Fibroblast of pulmonary artery (primary cell): ENCODE measurements at regions not wholly inside any gene's neighbourhood (a gene's known extent, or its start where the extent isn't known, plus 50 kb on each side); places are given as distances from the start of the nearest gene placed in this dataset.

Source experiments
- DNase-seq: peaks from one replicate; pipeline ENCODE4 v3.0.0-alpha.2; 2010; ENCODE audit warnings: low read depth
- H3K4me3 ChIP-seq: replicated peaks from 2 replicates; pipeline ENCODE4 v1.5.1; 2011; ENCODE audit warnings: low read depth, mild to moderate bottlenecking, control low read depth, low read length, moderate library complexity
- TF ChIP-seq, protein P1 (sequence below): IDR thresholded peaks from 2 replicates; pipeline ENCODE4 v1.5.1; 2011; ENCODE audit warnings: mild to moderate bottlenecking, control low read depth, low read length, inconsistent platforms; ENCODE audit errors: missing control alignments

DNA sequence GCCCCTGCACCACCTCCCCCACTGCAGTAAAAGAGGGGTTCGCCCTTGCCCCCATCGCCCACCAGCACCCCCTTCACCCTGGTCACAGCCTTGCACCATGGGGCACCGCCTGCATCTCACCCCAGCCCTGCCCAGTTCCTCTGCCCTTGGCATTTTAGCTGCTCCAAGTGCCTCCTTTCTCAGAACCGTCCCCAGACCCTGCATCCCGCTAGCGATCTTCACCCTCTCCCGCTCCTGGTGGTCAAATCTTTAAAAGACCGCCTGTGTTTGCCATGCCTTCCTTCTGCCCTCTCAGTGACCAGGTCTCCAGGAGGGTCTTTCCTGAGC, 114.7 kb upstream of the OTOS start:
- TF ChIP-seq, protein P1, sequence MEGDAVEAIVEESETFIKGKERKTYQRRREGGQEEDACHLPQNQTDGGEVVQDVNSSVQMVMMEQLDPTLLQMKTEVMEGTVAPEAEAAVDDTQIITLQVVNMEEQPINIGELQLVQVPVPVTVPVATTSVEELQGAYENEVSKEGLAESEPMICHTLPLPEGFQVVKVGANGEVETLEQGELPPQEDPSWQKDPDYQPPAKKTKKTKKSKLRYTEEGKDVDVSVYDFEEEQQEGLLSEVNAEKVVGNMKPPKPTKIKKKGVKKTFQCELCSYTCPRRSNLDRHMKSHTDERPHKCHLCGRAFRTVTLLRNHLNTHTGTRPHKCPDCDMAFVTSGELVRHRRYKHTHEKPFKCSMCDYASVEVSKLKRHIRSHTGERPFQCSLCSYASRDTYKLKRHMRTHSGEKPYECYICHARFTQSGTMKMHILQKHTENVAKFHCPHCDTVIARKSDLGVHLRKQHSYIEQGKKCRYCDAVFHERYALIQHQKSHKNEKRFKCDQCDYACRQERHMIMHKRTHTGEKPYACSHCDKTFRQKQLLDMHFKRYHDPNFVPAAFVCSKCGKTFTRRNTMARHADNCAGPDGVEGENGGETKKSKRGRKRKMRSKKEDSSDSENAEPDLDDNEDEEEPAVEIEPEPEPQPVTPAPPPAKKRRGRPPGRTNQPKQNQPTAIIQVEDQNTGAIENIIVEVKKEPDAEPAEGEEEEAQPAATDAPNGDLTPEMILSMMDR, result no peak
- DNase-seq, result no peak
- no peak overlapping the region for H3K4me3 ChIP-seq

DNA sequence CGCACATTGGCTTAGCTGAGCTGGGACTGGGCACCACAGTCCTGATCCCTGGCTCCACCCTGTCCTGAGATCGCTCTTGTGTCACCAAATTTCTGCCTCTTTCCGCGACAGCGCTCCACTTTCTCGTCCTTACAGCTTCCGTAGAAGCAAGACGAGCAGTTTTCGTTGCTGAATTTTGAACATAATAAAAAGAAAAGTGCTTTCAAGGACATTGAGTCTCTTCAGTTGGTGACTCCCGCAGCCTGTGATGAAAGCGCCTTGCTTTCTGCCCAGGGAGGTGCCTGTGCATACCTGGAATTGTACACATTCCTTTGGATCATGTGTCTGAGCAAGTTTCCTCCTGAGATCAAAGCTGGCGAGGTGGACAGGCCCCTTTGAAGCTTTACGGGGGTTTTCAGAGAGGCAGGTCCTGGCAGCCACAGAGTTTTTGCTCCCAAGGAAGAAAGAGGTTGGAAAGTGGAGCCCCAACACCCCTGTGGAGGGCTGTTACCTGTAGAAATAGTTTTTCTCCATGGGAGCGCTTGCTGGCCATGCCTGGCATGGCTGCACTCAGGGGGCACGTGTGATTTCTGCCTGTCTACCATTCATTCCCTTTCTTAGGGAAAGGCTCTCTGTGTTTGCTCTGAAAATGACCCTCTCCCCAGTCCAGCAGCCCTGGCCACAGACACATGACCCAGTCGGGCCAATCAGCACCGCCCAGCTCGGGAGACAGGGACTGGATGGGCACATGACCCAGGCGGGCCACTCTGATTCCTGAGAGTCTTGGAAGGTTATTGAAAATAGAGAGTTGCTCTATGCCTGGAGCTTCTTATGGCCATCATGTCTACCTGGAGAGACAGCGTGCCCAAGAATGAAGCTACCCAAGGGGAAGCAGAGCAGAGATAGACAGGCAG, 115.6 kb upstream of the OTOS start:
- H3K4me3 ChIP-seq, result no peak overlapping the region
- no peak for DNase-seq
- TF ChIP-seq, protein P1, result no peak

DNA sequence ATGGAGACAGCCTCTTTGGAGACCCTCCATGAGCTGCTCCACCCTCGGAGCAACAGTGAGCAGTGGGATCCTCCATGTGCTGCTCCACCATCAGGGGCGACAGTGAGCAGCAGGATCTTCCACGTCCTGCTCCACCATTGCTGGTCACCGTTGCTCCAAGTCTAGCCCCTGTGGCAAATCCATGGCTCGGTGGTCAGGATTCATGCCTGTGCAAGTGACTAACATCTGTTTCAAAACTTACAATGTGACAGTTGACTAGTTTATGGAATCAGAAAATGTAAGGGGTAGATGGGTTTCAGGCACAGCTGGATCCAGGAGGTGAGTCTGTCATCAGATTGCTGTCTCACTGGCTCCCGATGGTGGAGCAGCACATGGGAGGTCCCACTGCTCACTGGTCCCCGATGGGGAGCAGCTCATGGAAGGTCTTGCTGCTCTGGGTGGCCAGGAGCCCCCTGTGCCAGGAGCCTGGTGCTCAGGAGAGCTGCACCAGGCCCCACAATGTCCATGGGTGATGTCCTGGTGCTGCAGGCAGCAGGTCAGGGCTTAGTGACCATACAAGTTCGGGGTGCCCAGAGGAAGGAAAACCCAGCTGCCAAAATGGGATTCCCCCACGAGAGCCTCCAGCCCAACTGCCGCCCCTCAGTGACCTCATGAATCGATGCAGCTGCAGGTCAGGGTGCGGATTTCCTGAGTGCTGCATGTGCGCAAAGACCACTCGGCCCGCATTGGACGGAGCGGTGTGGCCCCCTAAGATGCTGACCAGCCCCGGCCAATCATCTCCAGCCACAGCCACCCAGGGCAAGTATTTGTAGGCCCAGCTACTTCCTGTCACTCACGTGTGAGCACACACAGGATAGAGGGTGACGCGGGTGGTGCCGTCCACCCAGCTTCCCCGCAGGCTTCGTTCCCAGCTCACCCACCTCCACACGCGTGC, 116.5 kb upstream of the OTOS start:
- no peak overlapping the region for H3K4me3 ChIP-seq
- no peak for DNase-seq
- TF ChIP-seq, protein P1, result no peak

DNA sequence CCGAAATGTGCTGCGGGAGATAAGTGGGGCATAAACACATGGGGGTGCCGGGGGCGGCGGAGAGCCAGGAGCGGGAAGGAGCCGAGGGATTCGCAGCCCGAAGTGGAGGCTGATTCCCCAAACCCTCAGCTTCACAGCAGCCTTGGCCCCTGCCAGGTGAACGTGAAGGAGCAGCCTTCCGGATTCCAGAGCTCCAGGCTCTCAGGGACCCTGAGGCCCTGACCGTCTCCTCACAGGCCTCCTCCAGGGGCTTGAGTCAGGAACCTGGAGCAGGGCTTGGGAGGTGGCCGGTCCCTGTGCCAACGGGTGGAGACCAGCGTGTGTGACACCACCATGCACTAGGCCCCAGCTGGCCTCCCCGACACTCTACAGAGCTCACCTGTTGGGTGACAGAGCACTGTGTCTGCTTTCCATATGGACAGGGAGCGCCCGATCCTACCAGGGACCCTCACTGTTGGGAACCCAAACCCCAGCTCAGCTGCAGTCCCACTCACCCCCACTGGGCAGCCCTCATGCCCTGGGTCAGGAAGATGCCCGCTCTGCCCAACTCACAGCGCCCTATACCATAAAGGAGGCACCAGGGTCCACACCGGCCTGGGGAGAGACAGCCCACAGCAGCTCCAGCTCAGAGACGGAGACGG, 117.6 kb upstream of the OTOS start:
- DNase-seq, result no peak
- H3K4me3 ChIP-seq, result no peak overlapping the region
- TF ChIP-seq, protein P1, result no peak

DNA sequence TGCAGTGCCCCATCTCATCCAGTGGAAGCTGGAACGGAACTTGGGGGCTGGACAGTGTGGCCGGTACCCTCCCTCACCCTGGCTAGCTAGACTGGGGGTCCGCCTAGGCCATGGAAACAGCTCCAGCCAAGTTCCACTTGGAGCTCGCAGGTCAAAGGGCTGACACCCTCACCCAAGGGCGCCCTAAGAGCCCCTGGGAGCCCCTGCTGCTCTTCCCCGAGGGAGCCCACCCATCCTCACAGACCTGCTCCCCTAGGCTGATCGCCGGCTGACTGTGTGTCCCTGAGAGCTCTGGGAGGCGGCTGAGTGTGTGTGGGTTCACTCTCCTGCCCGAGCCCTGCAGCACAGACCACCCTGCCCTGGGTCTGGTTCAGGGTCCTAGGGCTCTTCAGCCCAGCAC, 118.2 kb upstream of the OTOS start:
- H3K4me3 ChIP-seq, result no peak overlapping the region
- DNase-seq, result no peak
- TF ChIP-seq, protein P1, result no peak

DNA sequence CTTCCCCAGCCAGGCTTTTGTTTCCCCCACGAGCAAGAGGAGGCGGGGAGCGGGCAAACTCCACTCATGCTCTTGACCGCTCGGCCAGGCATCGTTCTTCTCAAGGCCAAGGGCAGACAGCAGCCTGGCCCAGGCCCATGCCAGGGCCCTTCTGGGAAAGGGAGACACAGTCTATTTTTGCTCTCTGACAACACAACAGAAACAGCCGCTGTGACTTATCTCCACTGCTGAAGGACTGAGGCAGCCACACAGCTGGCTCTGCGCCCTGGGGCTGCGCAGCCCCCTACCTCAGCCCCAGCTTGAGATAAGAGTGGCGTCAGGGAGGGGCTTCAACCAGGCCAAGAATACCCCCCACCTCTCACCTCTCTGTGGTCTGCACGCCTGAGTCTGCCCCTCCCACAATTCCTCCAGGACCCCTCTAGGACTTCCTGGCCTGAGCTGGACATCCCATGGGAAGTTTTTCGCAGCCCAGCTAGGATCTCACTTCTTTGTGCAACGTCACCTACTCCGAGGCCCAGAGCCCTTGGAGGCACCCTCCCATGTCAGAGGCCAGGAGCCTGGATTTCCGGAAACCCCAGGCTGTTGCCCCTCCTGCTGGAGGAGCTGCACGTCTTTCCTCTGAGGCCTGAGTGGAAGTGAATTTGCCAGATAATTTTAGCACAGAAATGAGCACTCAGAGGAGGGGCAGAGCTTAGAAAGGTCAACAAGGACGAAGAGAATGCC, 118.9 kb upstream of the OTOS start:
- DNase-seq, result peak; percentile 67
- no peak overlapping the region for H3K4me3 ChIP-seq
- TF ChIP-seq, protein P1, result no peak
